GM19240 (cell line): ENCODE measurements at regions not wholly inside any gene's neighbourhood (a gene's known extent, or its start where the extent isn't known, plus 50 kb on each side); places are given as distances from the start of the nearest gene placed in this dataset.

Experiments
- DNase-seq: peaks from one replicate; pipeline ENCODE4 v3.0.0; 2011; ENCODE audit warnings: low spot score; ENCODE audit not compliant: insufficient read length

GRCh38 chr20:51335329-51335841, 207.1 kb downstream of the NFATC2 start:
- DNase-seq = peak; percentile 21

GRCh38 chr20:51334609-51335008, 207.9 kb downstream of the NFATC2 start:
- no peak for DNase-seq

- no peak for DNase-seq
Observed at GRCh38 chr20:51333971-51334370, 208.5 kb downstream of the NFATC2 start.

DNA sequence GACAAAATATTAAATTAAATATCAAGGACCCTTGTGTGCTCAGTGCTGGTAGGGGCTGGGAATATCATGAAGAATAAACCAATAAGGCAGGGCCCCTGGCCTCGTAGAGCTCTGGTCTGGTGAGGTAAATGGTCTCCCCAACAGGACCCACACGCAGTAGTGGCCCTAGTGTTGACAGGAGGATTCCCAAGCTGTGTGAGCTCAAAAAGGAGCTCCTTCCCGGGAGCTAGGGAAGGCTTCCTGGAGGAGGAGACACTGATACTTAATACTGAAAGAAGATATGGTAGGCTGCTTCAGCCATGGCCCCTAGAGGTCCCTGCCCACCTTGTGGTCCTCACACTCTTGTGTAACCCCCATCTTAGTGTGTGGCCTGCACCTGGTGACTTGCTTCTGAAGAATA, 209.1 kb downstream of the NFATC2 start:
- DNase-seq = no peak

DNA sequence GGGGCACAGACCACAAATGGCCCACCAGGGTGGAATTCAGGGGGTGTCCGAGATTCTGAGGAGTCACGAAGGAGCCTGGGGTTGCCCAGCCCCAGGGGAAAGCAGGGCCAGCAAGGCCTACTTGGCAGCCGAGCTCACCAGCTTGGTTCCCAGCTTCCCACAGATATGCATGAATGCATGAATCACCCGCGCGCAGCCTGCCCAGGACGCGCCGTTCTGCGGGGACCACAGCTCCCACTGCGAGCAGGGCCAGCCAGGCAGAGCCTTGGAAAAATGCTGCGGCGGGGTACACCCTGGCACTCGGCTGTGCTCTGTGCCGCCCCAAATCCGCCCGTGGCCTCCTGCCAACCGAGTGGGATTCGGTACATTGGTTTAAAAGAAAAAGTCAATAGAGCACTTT, 211.0 kb downstream of the NFATC2 start:
- no peak for DNase-seq

- DNase-seq = no peak
Observed at GRCh38 chr20:51329845-51330244, 212.7 kb downstream of the NFATC2 start.

GRCh38 chr20:51327251-51327841, 215.2 kb downstream of the NFATC2 start:
- no peak for DNase-seq

- no peak for DNase-seq
Observed at GRCh38 chr20:51326201-51326819, 216.2 kb downstream of the NFATC2 start.

DNA sequence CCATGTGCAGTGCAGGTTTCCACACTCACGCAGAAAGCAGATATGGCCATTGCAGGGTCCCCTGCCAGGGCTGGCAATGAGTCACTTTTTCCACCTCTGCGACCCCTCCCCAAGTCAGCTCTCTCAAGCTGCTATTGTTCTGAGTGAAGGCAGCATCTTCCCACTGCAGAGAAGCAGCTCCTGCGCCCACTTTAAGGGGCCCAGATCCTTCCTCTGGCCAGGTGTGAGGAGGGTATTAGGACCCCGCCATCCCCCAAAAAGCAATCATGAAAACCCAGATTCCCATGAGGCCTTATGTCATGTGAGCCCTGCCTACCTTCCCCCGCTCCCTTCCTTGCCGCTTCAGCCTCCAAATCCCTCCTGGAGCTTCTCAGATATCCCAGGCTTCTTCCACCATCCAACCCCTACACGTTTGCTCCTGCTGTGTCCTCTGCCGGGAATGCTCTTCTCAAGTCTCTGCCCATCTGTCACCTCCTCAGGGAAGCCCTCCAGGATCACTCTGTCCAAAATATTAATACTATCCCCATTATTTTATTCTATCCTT, 220.3 kb downstream of the NFATC2 start:
- DNase-seq = no peak

DNA sequence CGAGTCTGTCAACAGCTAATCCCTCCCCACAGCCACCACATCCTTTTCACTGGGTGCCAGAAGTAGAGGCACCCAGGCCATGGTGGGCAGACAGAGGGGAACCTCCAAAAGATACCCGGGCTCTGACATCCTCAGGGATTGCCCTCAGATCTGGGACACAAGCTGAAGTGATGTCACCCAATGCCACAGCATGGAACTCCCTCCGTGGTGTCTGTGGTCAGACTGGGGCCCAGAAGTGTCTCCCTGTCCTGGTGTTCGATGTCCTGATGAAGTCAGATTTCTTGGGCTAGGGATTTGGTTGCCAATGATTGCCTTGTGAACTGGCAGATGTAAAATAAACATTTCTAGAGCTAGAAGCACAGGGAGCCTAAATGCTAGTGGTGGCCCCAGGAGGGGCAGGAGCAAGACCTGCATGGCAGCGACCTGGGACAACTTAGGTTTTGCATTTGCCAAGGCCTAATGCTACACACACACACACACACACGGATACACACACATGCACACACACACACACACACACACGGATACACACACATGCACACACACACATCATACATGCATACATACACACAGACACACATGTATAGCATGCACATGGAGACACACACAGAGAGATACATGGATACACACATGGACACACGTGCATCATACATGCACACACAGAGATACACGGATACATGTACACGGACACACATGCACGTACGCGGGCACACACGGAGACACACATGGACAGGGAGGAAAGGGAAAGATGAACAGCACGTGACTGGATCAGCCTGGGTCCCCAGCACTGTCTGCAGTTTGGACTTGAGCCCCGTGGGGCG, 221.0 kb downstream of the NFATC2 start:
- no peak for DNase-seq

DNA sequence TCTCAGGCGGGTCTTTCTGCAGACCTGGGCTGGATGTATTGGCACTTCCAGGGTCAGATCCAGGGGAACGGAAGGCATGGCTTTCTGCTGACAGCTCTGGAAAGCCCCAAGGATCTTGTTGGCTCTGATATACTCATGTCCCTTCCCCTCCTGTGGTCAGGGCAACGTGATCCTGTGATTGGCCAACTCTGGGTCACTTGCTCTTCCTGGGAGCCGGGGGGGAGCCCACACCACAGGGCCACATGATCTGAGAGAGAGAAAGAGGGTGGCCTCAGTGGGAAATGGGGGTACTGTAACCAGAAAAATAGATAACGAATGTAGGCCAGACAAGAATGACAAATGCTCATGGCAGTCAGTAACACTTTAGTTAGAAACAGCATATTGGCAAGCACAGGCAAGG, 223.0 kb downstream of the NFATC2 start:
- no peak for DNase-seq

- no peak for DNase-seq
Observed at GRCh38 chr20:51318058-51318949, 224.2 kb downstream of the NFATC2 start.

- no peak for DNase-seq
Observed at GRCh38 chr20:51315390-51315789, 227.1 kb downstream of the NFATC2 start.

DNA sequence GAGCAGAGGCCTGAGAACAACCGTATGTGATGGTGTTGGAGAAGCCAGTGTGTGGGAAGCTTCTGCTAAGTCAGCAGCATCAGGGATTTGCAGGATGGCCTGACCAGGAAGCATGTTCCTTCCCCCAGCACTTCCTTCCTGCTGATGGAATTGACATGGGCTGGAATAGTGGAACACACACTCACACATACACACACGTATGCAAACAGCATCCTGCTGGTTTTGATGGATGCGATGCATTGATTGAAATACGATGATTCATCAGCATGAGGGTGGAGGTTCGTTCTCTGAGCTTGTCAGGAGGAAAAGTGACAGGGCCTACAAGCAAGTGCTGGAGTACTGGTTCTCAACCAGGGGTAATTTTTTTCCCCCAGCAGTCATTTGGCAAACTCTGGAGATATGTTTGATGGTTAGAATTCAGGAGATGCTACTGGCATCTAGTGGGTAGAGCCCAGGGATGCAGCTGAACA, 229.1 kb downstream of the NFATC2 start:
- DNase-seq = no peak

- no peak for DNase-seq
Observed at GRCh38 chr20:51312480-51312783, 230.1 kb downstream of the NFATC2 start.

DNA sequence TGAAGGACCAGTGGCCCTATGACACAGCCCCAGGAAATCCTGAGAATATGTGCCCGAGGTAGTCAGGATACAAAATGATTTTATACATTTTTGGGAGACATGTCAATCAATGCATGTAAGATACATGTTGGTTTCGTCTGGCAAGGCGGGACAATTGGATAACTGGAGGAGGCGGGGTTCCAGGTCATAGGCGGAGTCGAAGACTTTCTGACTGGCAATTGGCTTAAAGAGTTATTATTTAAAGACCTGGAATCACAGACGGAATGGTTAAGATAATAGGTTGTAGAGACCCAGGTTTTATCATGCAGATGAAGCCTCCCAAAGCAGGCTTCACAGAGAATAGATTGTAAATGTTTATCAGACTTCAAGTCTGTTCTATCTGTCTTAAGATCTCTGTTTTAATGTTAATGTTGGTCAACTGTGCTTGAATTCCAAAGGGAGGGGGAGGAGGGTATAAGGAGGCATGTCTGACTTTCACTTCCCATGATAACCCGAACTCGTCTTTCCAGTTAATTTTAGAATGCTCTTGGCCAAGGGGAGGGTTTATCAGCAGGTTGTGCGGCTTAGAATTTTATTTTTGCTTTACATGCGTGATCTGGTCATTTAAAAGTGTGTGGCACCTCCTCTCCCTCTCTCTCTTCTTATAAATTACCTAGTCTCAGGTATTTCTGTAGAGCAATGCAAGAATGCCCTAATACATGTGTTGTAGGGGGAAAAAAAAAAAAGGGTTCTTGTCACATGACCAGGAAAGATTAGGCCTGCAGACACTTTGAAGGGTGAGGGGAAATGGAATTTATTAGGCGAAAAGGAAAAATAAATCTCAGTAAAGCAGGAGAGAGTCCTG, 230.7 kb downstream of the NFATC2 start:
- DNase-seq = no peak

DNA sequence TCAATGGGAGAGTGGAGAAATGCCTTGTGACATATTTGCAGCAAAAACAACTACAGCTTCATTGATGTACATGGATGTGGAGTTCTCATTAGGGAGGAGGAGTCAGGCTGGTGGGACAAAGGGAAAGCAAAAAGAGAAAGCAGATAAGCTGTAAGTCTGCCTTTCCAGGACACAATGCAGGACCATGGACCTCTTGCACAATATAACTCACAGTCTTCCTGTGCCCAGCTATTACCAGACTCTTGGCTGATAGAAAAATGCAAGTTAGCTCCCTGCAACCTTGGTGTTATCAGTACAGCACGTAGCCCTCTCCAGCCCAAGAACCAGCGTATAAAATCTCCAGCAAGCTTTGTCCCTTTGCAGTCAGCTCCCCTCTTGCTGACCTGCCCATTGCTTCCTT, 232.3 kb downstream of the NFATC2 start:
- DNase-seq = no peak

- no peak for DNase-seq
Observed at GRCh38 chr20:51309128-51309527, 233.4 kb downstream of the NFATC2 start.

DNA sequence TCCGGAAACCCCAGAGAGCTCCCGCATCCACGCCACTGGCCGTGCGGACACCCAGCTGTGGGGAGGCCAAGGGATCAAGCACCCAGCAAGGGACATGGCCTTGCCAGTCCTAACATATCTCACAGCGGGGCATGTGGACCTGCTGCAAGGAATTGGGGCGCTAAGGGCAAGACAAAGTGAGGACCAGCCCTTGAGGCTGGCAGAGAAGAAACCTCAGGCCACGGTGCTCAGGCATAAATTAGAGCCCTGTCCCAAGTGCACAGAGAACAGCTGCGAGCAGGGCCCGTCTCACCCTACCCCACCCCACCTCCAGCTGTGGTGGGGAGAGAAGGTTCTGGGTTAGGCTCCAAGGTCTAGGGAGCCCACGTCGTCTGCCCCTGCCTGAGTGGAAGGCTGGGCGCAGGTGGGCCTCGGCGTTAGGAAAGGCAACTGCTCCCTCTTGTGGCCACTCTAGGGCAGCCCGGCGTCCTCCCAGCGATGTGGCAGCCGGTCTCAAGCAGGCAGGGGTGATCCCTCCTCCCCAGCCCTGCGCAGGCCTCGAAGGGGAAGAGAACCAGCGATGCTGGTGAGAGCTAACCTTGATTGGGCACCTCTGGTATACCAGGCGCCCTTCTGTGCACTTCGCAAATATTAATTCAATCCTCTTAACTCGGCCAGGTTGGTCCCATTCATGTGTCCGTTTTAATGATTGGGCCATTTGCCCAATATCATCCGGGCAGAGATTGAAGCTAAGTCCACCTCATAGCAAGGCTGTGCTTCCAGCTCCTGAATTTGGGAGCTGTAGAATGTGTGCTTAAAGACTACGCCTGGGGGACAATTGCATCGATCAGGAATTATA, 235.8 kb downstream of the NFATC2 start:
- peak; percentile 85 for DNase-seq
